Left renal pelvis (tissue), 4 donors: ENCODE measurements at regions not wholly inside any gene's neighbourhood (a gene's known extent, or its start where the extent isn't known, plus 50 kb on each side); places are given as distances from the start of the nearest gene placed in this dataset.

Source experiments
- DNase-seq, 4 donors: peaks; one replicate each; pipeline ENCODE4 v3.0.0-alpha.2; 2013; ENCODE audit warnings: low read depth in 4 of 4, low spot score in 3 of 4

DNA sequence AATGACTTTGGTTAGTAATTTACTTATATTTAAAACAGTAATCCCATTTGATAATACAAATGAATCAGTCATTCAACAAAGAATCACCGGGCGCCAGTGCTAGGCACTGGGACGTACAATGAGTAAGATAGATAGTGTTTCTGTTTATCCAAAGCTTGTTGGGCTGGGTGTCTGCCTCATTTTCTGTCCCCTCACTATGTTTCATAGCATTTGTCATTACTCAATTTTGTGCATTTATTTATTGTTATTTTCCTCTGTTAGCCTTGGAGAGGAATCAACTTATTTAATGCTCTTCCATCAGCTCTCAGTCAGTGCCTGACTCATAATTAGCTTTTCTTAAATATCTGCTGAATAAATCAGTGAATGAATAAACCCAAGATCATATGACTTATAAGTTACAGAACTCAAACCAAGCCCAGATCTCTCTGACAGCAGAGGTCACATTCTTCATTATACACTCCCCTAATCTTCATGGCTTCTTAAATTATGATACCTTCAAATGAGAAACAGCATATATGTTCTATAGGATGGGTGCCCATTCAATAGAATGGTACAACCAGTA, 86.2 kb downstream of the TSPAN8 start:
- no peak for DNase-seq

DNA sequence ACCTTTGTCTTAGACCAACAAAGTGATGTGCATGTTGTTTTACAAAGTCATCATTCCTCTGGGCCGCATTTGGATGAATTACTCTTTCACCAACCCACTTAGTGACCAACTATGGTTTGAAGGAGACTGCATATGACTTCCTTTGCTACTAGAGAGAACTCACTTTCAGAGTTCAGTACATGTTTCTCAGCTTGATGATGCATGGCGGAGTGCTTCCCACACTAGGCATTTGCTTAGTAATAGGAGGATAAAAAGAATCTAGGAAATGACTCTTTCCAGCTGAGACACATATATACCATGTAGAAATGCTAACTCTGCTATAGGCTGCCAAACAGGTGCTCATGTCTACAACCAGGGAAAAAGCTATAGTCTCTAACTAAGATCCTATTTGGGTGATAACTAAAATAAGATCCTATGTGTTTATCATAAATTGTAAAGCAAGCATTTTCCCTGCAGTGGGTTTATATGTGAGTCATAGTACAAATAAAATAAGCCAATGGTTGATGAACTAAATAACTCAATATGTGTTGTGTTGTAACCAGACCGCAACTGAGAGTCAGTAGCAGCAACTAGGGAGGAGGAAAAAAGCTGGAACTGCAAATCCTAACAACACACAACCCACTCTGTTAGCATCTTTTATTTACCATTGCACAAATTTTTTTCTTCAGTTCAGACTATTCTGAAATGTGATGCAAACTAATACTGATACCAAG, 87.2 kb downstream of the TSPAN8 start:
- no peak for DNase-seq

DNA sequence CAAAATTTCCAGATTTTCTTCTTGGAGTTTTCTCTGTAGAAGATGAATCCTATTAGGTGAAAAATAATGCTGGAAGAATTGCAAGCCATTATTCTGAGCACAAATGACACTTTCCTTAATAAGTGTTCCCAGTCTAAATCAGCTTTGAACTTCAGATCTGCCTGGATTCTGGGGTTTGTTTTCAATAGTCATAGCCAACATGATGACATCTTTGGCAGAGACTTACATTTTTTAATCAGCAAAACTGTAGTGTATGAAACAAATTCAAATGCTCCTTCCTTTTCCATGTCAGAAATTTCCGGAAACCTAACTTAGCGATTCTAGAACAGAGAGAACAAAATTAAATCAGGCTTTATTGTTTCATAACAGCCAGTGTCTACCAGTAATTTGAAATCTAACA, 88.5 kb downstream of the TSPAN8 start:
- DNase-seq = no peak

DNA sequence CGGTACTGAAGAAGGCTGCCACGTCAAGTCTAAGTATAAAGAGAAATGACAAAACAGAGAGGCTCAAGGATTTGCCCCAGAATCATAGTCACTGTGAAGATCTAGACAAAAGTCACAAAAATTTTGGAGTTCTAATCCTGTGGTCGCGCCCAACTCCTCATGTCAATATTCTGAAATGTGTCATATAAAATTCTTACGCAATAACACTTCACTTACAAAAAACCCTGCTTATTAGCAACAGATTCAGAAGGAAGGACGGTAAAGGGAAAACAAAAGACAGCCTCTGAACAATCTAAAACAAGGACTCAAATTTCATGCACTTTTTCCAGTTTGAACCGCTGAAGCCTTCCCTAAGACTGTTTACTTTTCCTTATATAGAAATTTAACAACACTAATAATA, 94.7 kb downstream of the TSPAN8 start:
- DNase-seq = no peak

DNA sequence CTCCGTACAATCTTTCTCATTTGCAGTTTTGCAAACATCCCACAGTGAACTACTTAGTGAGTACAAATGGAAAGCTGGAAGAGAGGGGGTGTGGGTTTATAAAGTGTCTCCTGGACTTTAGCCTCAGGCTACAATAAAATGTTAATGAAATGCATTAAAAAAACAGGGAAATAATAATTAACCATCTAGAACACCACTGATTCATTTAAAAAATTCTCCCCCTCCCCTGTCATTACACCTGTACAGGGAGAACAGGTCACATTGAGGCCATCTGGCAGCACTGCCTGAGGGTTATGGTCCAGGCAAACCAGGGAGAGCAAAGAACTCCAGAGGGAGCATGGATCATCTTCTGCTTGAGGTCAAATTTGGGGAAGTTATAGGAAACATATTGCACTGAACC, 96.3 kb downstream of the TSPAN8 start:
- DNase-seq = peak in 2 of 4 donors; percentile 11 to 18

DNA sequence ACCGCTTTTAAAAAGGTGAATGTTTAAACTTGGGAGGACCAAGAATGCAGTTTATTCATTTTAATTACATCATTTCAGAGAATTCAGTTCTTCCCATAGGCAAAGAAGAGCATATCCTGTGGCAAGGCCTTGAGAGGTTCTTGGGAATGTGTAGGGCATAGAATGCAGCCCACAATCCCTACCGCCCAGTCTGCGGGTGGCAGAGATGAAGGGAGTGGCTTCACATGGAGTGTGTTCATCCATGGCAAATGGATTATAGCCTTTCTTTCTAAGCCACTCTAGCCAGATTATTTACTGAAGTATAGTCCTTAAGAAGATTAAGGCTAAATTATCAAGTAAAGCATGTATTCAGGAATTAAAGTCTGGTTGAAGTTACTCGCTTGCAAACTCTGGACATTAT, 97.4 kb downstream of the TSPAN8 start:
- DNase-seq = no peak

DNA sequence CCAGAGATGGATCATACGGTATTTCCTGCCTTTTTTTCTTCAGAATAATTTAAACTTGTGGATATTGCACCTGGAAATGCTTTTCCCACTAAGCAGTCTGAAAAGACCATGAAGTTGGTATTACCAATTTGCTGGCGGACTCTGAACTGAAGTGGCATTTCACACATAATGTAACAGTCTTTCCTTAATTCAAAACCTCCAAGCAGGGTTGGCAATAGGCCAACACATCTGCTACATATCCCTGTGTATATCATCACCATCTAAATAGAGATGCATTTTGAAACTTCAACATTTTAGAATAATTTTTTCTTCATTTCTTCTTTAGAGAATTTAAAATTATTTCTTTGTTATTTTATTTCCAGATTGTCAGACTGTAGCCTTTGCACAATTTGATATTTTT, 100.5 kb downstream of the TSPAN8 start:
- DNase-seq = no peak

DNA sequence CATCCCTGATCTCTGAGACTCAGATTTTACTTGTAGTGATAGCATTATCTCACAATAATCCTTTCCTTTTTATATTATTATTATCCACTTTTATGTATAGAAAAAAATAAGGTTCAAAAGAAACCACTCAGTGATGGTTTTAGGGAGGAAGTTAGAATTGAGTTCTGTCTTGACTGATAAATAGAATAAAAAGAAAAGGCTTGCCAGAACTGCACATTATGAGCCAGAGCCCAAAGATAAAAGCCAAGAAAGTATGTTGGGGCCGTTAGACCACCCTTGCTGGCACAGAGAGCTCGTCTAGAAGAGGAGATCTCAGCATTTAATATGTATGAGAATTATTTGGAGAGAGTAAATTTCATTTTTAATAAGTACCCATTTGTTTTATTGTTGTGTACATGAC, 103.2 kb downstream of the TSPAN8 start:
- no peak for DNase-seq

DNA sequence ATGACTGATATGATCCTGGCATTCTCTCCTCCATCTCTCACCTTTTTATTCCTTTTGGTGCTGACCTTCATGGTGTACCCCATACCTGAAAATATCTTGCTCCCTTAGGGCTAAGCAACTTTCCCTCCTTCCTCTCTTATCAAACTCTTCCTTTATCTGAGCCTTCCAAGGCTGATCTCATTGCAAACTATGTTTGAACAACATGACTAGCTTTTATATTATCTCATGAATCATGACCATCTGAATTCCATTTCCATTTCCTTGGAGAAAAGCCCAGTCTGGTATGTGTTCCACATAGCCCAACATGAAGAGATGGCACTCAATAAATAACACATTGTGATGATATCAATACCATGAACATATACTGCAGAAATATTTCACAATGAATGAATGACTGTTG, 111.6 kb downstream of the TSPAN8 start:
- no peak for DNase-seq

DNA sequence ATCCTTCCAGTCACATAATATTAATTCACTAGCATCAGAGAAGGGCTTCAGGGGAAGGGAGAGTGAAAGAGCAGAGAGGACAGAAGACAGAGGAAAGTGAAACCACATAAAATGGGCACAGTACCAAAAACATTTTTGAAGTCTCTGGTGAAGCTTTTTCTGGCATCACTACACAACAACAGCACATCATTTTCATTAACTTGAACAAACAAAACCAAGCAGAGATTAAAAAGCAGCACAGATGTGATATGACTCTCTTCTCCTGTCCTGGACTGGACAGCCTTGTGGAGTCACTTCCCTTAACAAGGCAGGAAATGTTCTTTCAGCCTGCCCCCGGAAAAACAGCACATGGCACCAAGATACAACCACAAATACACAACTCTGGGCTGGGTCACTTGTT, 112.0 kb downstream of the TSPAN8 start:
- no peak for DNase-seq

DNA sequence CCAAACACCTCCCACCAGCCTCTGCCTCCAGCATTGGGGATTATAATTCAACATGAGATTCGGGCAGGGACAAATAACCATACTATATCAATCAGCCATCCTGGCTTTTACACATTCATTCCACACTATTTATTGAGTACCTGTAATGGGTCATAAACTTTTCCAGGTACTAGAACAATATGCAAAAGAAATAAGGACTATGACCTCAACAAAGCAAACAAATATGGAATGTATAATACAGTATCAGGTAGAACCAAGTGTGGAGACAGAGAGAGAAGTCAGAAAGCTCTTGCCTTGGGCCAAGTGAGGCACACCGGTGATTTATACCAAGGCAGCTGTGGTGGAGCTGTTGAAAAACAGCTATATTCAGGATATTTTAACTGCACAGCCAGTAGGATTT, 116.3 kb downstream of the TSPAN8 start:
- no peak for DNase-seq

DNA sequence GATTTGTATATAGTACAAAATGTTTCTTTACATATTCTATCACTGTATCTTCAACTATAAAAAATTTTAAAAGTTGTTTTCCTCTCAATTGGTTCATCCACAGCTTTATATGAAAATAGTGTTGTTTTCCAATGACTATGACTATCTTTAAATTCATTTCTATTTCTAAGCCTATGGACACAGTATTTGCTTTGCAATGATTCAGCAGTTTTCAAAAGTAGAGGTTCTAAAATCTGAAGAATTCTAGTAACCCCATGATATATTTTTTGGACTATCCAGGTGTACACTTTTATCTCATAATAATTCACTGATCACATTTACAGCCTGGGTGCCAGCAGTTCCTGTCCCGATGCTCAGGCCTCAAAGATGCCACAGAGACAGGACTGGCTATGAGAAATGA, 118.4 kb upstream of the PTPRR start:
- DNase-seq = no peak

DNA sequence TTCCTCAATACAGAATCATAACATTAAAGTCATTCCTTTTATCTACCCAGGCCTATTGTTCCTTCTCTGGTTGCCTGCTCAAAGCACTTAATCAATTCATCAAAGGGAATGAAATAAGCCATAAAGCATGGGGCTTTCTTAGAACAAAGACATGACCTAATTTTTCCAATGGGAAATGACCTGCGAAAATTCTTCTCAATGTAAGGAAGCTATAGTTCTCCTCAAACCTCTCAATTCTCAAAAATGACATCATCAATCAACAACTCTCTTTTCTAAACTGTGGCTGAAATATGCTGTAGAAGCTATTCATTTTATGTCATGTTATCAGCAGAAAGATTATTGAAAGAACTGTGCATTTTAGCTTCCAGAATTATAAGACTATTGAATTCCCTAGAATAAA, 116.0 kb upstream of the PTPRR start:
- DNase-seq = no peak

DNA sequence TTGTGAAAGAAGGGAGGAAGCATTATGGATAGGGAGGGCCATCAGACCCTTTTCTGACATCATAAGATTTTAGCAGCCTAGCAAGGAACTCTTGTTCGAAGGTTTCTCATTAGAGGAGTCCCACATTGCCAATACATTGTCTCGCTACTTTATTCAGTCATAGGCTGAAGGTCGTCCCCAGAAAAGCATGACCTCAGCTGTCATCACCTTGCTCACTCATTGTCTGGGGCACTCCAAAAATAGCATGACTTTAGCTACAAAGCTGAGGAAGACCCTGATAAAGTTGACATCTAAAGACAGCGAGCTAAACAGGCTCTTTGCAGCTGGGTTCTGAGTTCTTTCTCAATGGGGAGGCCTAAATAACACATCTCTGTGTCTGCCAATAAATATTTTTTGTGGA, 112.4 kb upstream of the PTPRR start:
- no peak for DNase-seq

DNA sequence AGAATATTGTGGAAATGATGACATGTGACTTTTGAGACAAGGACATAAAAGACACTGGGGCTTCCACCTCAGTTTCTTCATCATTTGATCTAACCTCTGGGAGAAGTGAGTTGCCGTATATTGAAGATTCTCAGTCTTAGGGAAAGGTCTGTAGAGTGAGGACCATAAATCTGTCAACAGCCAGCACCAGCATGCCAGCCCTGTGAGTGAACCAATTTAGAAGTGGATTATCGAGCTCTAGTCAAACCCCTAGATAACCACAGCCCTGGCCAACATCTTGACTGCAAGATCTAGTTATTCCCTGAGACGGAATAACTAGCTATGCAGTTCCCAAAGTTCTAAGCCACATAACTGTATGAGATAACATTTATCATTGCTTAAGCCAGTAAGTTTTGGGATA, 108.8 kb upstream of the PTPRR start:
- DNase-seq = no peak

DNA sequence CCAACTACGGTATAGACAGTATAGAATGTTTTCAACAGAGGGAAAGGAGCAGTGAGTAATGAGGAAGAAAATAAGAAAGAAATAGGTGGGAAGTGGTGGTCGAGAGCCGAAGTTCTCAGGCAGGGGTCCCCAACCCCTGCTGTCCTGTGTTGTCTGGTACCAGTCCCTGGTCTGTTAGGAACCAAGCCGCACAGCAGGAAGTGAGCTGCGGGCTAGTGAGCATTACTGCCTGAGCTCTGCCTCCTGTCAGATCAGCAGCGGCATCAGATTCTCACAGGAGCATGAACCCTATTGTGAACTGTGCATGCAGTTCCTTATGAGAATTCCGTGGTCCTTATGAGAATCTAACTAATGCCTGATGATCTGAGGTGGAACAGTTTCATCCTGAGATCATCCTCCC, 107.3 kb upstream of the PTPRR start:
- no peak for DNase-seq

DNA sequence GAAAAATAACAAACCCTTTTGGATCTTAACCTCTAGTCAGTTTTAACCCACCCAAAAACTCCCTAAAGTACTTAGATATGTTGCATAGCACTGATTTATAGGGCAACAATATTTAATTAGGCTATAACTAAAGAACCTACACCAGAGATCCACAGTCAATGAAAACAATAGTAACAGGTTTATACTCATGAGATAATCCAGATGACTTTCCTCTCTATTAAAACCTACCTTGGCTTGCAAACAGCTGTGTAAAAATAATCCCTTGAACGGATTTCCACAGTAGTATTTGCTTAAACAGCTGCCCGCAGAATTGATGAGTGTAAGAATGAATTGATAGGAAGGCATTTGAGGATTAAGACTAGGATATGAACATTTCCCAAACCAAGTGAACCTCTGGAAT, 104.3 kb upstream of the PTPRR start:
- no peak for DNase-seq

DNA sequence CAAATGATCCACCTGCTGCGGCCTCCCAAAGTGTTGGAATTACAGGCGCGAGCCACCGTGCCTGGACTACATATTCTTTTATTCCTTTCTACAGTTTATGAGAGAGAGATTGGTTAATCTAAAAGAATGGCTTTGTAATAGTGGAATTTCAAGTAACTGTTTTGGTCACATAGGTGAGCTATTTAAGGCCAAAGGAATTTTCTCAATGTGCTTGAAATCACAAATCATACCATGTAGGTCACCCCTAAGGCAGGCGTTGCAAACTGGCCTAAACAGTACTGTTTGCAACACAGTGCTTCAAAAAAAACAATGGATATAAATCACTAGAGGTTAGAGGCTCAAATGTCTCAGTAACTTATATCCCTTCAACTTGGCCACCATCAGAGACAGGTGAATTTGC, 103.7 kb upstream of the PTPRR start:
- DNase-seq = no peak

DNA sequence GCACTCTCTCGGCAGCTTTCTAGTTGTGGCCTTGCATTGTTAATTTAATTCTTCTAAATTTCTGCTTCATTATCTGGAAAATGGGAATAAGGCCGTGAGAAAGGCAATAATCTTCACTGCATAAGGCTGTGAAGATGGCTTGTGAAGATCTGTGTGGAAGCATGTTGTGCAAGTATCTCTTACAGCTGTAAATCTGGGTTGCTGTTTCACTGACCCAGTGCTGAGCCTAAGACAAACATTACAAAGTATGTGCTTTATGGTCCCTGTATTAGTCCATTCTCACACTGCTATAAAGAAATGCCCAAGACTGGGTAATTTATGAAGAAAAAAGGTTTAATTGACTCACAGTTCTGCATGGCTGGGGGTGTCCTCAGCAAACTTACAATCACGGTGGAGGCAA, 101.0 kb upstream of the PTPRR start:
- no peak for DNase-seq

DNA sequence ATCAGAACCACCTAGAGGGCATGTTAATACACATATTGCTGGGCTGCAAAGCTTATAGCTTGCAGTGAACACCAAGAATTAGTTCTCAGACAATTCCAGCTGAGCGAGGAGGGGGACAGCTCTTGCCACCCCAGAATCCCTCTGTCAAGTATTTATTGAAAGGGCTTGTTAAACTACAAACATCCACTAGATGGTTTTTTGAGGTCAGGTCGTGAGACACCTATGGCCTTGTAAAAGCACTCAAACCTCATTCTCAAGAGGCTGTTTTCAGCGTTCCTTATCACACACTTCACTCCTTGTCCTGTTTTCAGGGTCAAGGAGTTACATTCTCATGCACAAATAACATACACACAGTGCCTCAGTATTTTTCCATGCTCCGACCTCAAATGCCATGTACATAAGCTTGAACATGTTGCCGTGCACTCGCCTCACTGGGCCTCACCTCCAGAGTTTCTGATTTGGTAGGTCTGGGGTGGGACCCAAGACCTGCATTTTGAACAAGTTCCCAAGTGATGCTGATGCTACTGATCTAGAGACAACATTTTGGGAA, 98.8 kb upstream of the PTPRR start:
- DNase-seq = no peak

DNA sequence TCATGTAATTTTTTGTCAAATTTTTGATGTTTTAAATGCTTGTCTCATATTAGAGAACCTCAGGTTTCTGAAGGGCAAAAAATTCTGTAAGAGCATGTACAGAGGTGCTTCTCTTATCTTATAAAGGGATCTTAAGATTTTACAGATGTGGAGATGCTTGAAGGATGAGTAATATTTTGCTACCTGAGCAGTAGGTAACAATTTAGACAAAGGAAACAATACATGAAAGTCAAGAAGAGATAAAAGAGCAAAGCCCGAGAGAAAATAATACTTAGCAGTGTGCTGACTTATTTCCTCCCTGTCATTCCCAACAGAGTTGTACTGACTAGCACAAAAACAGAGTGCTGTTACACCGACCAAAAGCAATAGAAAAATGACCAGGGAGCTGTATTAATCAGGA, 98.1 kb upstream of the PTPRR start:
- no peak for DNase-seq

DNA sequence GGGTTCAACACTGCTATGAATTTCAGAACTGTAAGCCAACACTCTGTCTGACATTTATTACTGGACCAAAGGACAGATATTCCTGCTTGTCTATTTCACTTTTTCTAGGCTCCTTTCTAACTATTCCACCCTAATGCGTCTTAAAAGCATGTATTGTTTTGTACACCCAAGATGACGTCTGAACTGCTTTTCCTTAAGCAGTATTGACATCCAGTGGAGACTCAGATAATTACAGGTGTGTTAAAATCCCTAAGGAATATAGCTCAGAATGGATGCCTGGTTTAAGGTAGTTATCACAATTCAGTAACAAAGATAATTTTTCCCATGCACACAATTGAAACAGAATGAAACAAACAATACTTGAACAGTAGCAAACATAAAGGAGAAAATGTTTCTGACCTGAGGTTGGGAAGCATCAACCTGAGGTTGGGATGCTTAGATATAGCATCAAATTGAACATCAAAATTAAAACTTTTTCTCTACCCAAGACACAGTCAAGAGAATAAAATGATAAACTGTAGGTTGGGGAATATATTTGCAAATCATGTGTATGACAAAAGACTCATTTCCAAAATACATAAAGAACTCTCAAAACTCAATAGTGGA, 93.7 kb upstream of the PTPRR start:
- peak; percentile 10 to 16 (median 12) for DNase-seq
